Prostate gland (tissue), 2 donors: ENCODE measurements at regions not wholly inside any gene's neighbourhood (a gene's known extent, or its start where the extent isn't known, plus 50 kb on each side); places are given as distances from the start of the nearest gene placed in this dataset.

Source experiments
- DNase-seq: peaks from one replicate; pipeline ENCODE4 v3.0.0-alpha.2; 2019; ENCODE audit warnings: low spot score
- H3K27ac ChIP-seq, 2 donors: fragments of 200-600 bp; sonication (generic); 2 replicates each; pipeline ENCODE4 v1.5.1; 2017 to 2019
- H3K27me3 ChIP-seq: fragments of 200-600 bp; sonication (generic); replicated peaks from 2 replicates; pipeline ENCODE4 v1.5.1; 2019; ENCODE audit not compliant: insufficient read depth
- H3K36me3 ChIP-seq, 2 donors: fragments of 200-600 bp; sonication (generic); 1 replicate in 1 of 2; 2 replicates in 1 of 2; pipeline versions ENCODE4 v1.5.1 to v1.8.1; 2017 to 2019
- H3K4me1 ChIP-seq: fragments of 200-600 bp; sonication (generic); replicated peaks from 2 replicates; pipeline ENCODE4 v1.5.1; 2019
- H3K4me3 ChIP-seq, 2 donors: fragments of 200-600 bp; sonication (generic); 2 replicates each; pipeline ENCODE4 v1.5.1; 2017 to 2019
- H3K9me3 ChIP-seq: fragments of 200-600 bp; sonication (generic); 2 replicates; pipeline ENCODE4 v1.5.1; 2017
- POLR2A ChIP-seq: fragments of 450-650 bp; IDR thresholded peaks from one replicate; pipeline ENCODE4 v1.6.1; 2016; ENCODE audit warnings: antibody characterized with exemption, mild to moderate bottlenecking
- POLR2AphosphoS5 ChIP-seq: sonication (generic); formaldehyde crosslinking; IDR thresholded peaks from one replicate; pipeline ENCODE4 v1.6.1; 2017; ENCODE audit warnings: antibody characterized with exemption
- WGBS: methylation state at CpG from one replicate; pipeline ENCODE4 v1.1.5; 2018; 5-methylcytosine and 5-hydroxymethylcytosine counted together
- intact Hi-C: fragments of 100-400 bp; cut with DNase I; formaldehyde crosslinking; loops from one replicate; pipeline ENCODE4 v1.14.2; 2022
- TF ChIP-seq, protein P1 (sequence below), 4 experiments: fragments of 200-600 bp in 2 of 4; fragments of 450-650 bp in 2 of 4; sonication (generic) in 2 of 4; IDR thresholded peaks; 1 replicate in 3 of 4; 2 replicates in 1 of 4; pipeline ENCODE4 v1.5.1; 2016 to 2019; ENCODE audit warnings: antibody characterized with exemption in 4 of 4, mild to moderate bottlenecking in 2 of 4, moderate library complexity in 2 of 4

DNA sequence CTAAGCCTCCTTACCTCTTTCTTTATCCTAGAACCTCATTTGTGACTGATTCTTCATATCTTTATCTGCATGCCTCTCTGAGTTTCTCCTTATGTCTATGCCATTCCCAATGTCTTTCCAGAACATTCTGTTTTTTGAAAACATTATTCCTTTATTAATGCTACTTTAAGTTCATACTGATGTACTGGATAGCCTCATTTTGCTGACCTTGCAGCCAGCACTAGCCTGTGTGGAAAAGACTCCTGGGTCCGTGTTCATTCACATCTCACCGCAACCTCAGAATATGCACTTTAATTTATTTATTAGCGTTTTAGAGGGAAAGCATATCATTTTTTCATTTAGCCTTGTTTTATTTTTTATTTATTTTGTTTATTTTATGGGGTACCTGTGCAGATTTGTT, 208.1 kb upstream of the NPVF start:
- Histone ChIP-seq H3K9me3 (no peaks in the 10 kb centered on the region), H3K27me3 (no peaks in the 10 kb centered on the region), H3K4me1 (no peaks in the 10 kb centered on the region), H3K27ac (no peak overlapping the region), H3K36me3 (no peaks in the 10 kb centered on the region), H3K4me3 (no peak overlapping the region)
- intact Hi-C loops = no loop called here
- no peak for DNase-seq
- TF ChIP-seq, protein P1, sequence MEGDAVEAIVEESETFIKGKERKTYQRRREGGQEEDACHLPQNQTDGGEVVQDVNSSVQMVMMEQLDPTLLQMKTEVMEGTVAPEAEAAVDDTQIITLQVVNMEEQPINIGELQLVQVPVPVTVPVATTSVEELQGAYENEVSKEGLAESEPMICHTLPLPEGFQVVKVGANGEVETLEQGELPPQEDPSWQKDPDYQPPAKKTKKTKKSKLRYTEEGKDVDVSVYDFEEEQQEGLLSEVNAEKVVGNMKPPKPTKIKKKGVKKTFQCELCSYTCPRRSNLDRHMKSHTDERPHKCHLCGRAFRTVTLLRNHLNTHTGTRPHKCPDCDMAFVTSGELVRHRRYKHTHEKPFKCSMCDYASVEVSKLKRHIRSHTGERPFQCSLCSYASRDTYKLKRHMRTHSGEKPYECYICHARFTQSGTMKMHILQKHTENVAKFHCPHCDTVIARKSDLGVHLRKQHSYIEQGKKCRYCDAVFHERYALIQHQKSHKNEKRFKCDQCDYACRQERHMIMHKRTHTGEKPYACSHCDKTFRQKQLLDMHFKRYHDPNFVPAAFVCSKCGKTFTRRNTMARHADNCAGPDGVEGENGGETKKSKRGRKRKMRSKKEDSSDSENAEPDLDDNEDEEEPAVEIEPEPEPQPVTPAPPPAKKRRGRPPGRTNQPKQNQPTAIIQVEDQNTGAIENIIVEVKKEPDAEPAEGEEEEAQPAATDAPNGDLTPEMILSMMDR (IDR thresholded peaks at IDR 0.05) = no peak
- TF ChIP-seq POLR2A (no peak), POLR2AphosphoS5 (no peak)
- 91% methylated on average over 3 of the region's 3 CpGs for WGBS

GRCh38 chr7:25437308-25437707, 209.0 kb upstream of the NPVF start:
- DNase-seq = no peak
- H3K9me3 ChIP-seq = no peaks in the 10 kb centered on the region
- intact Hi-C loops = no loop called here

DNA sequence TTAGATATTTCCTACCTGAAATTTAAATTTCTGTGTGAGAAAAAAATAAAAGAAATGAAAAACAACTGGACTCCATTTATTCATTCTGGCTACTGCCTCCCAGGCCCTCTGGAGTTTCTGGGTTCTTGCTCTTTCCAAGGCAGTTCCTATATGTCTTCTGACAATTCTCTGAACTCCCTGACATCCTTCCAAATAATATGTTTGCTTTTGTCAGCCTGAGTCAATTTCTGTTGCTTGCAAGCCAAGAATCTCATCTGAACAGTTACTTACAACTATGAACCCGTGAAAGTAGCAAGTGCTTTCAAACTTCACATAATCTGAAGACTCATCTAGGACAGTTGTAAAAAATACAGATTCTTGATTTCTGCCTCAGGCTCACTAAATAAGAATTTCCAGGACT, 216.7 kb upstream of the NPVF start:
- Histone ChIP-seq H3K4me3 (no peak overlapping the region), H3K36me3 (no peaks in the 10 kb centered on the region), H3K9me3 (no peaks in the 10 kb centered on the region), H3K27ac (no peak overlapping the region), H3K4me1 (no peaks in the 10 kb centered on the region), H3K27me3 (no peaks in the 10 kb centered on the region)
- DNase-seq = no peak
- 33% methylated on average over 1 of the region's 1 CpG for WGBS
- intact Hi-C loops = no loop called here
- TF ChIP-seq POLR2A (no peak), POLR2AphosphoS5 (no peak)
- TF ChIP-seq, protein P1 (IDR thresholded peaks at IDR 0.05) = no peak

More at GRCh38 chr7:25437308-25437707, 209.0 kb upstream of the NPVF start:
- Histone ChIP-seq H3K4me1 (no peaks in the 10 kb centered on the region), H3K4me3 (no peak overlapping the region), H3K27me3 (no peaks in the 10 kb centered on the region), H3K27ac (no peak overlapping the region), H3K36me3 (no peaks in the 10 kb centered on the region)
- TF ChIP-seq POLR2AphosphoS5 (no peak), POLR2A (no peak)
- TF ChIP-seq, protein P1 (IDR thresholded peaks at IDR 0.05) = no peak

DNA sequence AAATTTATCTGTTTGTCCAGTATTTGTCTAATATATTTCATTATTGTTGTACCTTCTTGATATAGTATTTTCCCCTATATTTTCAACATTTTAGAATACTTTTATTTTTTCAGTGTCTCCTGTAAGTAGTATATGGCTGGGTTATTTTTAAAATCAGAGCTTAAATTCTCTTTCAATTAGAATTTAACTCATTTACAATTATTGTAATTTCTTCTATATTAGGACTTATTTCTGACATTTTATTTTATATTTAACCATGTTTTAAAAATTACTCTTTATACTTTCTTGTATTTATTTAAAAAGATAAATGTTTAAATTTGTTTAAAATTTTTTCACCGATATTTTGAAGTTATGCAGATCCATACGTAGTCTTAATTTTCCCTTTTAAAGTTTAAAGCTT, 220.0 kb upstream of the NPVF start:
- no peak overlapping the region for H3K4me3 ChIP-seq
- H3K27ac ChIP-seq = no peak overlapping the region
- TF ChIP-seq, protein P1 (IDR thresholded peaks at IDR 0.05) = no peak
- TF ChIP-seq POLR2A (no peak), POLR2AphosphoS5 (no peak)

DNA sequence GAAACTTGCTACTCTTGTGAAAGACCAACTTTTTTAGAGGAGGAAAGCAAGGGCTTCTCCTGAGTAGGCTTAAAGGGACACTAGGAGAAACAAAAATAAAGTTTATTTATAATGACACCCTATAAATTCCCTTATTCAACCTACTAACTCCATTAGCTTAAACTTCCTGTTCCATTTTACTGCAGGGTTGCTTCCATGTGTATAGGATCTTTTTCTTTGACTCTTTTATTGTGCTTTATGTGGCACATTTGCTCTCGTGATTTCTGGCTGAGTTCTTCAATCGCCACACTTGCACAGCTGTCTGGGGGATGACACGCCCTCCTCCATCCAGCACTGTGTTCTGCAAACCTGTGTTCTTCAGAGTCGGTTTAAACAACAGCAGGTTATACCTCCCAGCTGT, 225.7 kb upstream of the NPVF start:
- Histone ChIP-seq H3K27me3 (no peaks in the 10 kb centered on the region), H3K36me3 (no peaks in the 10 kb centered on the region), H3K27ac (no peak overlapping the region), H3K9me3 (no peaks in the 10 kb centered on the region), H3K4me3 (no peak overlapping the region), H3K4me1 (peaks cover 14% of the 10 kb centered on the region)
- DNase-seq = no peak
- intact Hi-C loops = no loop called here
- 33% methylated on average over 4 of the region's 4 CpGs for WGBS
- no peak for TF ChIP-seq POLR2AphosphoS5
- TF ChIP-seq POLR2A = no peak
- TF ChIP-seq, protein P1 (IDR thresholded peaks at IDR 0.05) = no peak

More for the DNA sequence above, 220.0 kb upstream of the NPVF start:
- intact Hi-C loops = no loop called here
- WGBS = 96% methylated on average over 2 of the region's 2 CpGs
- Histone ChIP-seq H3K27me3 (no peaks in the 10 kb centered on the region), H3K4me1 (no peaks in the 10 kb centered on the region), H3K9me3 (no peaks in the 10 kb centered on the region), H3K36me3 (no peaks in the 10 kb centered on the region)
- DNase-seq = no peak
